ENCODE measurements at regions not wholly inside any gene's neighbourhood (a gene's known extent, or its start where the extent isn't known, plus 50 kb on each side); places are given as distances from the start of the nearest gene placed in this dataset.

- TF ChIP-seq CTCF (IDR thresholded peaks at IDR 0.05; ENCODE audit: insufficient read depth, low read length, poor library complexity, severe bottlenecking) (no peak), EZH2phosphoT487 (conservative IDR thresholded peaks at IDR 0.05; ENCODE audit: low read length) (no peak)
Observed at GRCh38 chr3:965826-966225, 127.0 kb upstream of the CNTN6 start.
